Spleen (tissue), 11 donors: ENCODE measurements at regions not wholly inside any gene's neighbourhood (a gene's known extent, or its start where the extent isn't known, plus 50 kb on each side); places are given as distances from the start of the nearest gene placed in this dataset.
"Not testable (repeated sequence)": the region's sequence is repeated elsewhere in the genome, so short reads cannot be mapped to it uniquely, and the experiment has no call there.

Experiments
- DNase-seq: peaks from one replicate; pipeline ENCODE4 v3.0.0-alpha.2; 2020
- H3K27ac ChIP-seq, 8 donors: fragments of 200-600 bp; sonication (generic) in 7 of 8; 1 replicate in 4 of 8; 2 replicates in 4 of 8; pipeline versions ENCODE4 v1.5.0 to v1.8.0; 2016 to 2021; ENCODE audit warnings: inconsistent platforms in 4 of 8, mild to moderate bottlenecking in 4 of 8, moderate library complexity in 1 of 8
- H3K27me3 ChIP-seq, 7 donors: fragments of 200-600 bp; sonication (generic) in 6 of 7; replicated peaks in 1 of 7; 1 replicate in 4 of 7; 2 replicates in 3 of 7; pipeline versions ENCODE4 v1.5.0 to v1.8.0; 2016 to 2021; ENCODE audit warnings: inconsistent platforms in 3 of 7, mild to moderate bottlenecking in 1 of 7
- H3K36me3 ChIP-seq, 6 donors: fragments of 200-600 bp; sonication (generic) in 5 of 6; 1 replicate in 4 of 6; 2 replicates in 2 of 6; pipeline versions ENCODE4 v1.5.0 to v1.8.0; 2016 to 2021; ENCODE audit warnings: inconsistent platforms in 2 of 6
- H3K4me1 ChIP-seq, 6 donors: fragments of 200-600 bp; sonication (generic) in 5 of 6; 1 replicate in 3 of 6; 2 replicates in 3 of 6; pipeline versions ENCODE4 v1.5.0 to v1.8.0; 2016 to 2021; ENCODE audit warnings: inconsistent platforms in 3 of 6
- H3K4me3 ChIP-seq, 8 donors: fragments of 200-600 bp; sonication (generic) in 7 of 8; 1 replicate in 4 of 8; 2 replicates in 4 of 8; pipeline versions ENCODE4 v1.5.0 to v1.8.0; 2016 to 2021; ENCODE audit warnings: inconsistent platforms in 4 of 8, mild to moderate bottlenecking in 4 of 8, moderate library complexity in 2 of 8
- H3K9me3 ChIP-seq, 8 donors: fragments of 200-600 bp; sonication (generic) in 7 of 8; 1 replicate in 4 of 8; 2 replicates in 4 of 8; pipeline versions ENCODE4 v1.5.0 to v1.8.0; 2016 to 2021; ENCODE audit warnings: inconsistent platforms in 4 of 8
- POLR2A ChIP-seq, 3 donors: fragments of 450-650 bp; IDR thresholded peaks; one replicate each; pipeline ENCODE4 v1.5.1; 2017; ENCODE audit warnings: antibody characterized with exemption in 3 of 3, mild to moderate bottlenecking in 1 of 3
- POLR2AphosphoS5 ChIP-seq, 3 donors: sonication (generic); formaldehyde crosslinking; IDR thresholded peaks; one replicate each; pipeline ENCODE4 v1.5.1; 2017; ENCODE audit warnings: antibody characterized with exemption in 3 of 3
- WGBS, 5 donors: extraction: QIAGEN DNeasy Blood & Tissue Kit in 3 of 5; methylation state at CpG; one replicate each; pipeline versions ENCODE4 v1.1.5 to v1.1.7; 2013 to 2018; 5-methylcytosine and 5-hydroxymethylcytosine counted together
- intact Hi-C: fragments of 100-400 bp; cut with DNase I; formaldehyde crosslinking; loops from one replicate; pipeline ENCODE4 v1.15.0; 2023; ENCODE audit warnings: low total_unique reads
- TF ChIP-seq, protein P1 (sequence below), 11 experiments: fragments of 200-600 bp in 7 of 11; fragments of 450-650 bp in 4 of 11; sonication (generic) in 4 of 11; IDR thresholded peaks in 8 of 11; conservative IDR thresholded peaks in 3 of 11; 1 replicate in 7 of 11; 2 replicates in 4 of 11; pipeline versions ENCODE4 v1.4.0 to v1.8.0; 2016 to 2021; ENCODE audit warnings: antibody characterized with exemption in 11 of 11, inconsistent platforms in 4 of 11, mild to moderate bottlenecking in 1 of 11
- donor health status: healthy with polysubstance abuse.
- donor health status: DM: no; HTN: no; CAD: no; lungs with moderate emphysema.
- donor health status: DM: no; HTN: no; CAD: no.
- donor health status: Bipolar disorder and iron deficiency.
- donor health status: healthy.
- donor health status: DM: no; HTN: no; CAD: no.
- donor health status: DM: yes; HTN: yes; CAD: no.

DNA sequence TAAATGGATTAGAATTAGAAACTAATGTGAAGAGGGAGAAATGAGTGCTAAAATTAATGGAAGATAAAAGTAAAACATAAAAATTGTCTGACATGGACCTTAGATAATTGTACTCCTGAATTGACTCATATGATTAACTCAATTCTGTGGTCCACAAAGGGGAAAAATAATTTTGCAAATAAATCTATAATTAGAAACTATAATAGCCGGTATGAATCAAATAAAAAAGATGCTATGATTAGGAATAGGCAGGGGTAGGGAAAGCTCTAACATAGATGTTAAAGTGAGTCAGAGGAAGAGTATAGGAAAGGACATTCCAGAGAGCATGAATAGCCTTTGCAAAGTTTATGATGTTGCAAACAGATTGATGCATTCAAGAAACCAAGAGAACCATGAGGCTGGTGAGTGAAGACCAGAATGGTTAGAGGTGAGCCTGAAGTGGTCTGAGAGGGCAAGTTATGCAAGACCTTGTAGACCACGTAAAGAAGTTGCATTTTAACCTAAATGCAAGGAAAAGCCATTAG, 262.1 kb upstream of the CA10 start:
- Histone ChIP-seq H3K36me3 (no peaks in the 10 kb centered on the region), H3K4me1 (no peaks in the 10 kb centered on the region), H3K27me3 (no peaks in the 10 kb centered on the region), H3K27ac (no peak overlapping the region), H3K4me3 (no peak overlapping the region), H3K9me3 (peaks cover 0 to 24% (median 17%) of the 10 kb centered on the region in 8 donors)
- intact Hi-C loops = no loop called here
- 52 to 75% (median 69%) methylated on average over 2 of the region's 2 CpGs for WGBS, 5 donors
- no peak for TF ChIP-seq POLR2AphosphoS5 (IDR thresholded peaks at IDR 0.05)
- TF ChIP-seq, protein P1, sequence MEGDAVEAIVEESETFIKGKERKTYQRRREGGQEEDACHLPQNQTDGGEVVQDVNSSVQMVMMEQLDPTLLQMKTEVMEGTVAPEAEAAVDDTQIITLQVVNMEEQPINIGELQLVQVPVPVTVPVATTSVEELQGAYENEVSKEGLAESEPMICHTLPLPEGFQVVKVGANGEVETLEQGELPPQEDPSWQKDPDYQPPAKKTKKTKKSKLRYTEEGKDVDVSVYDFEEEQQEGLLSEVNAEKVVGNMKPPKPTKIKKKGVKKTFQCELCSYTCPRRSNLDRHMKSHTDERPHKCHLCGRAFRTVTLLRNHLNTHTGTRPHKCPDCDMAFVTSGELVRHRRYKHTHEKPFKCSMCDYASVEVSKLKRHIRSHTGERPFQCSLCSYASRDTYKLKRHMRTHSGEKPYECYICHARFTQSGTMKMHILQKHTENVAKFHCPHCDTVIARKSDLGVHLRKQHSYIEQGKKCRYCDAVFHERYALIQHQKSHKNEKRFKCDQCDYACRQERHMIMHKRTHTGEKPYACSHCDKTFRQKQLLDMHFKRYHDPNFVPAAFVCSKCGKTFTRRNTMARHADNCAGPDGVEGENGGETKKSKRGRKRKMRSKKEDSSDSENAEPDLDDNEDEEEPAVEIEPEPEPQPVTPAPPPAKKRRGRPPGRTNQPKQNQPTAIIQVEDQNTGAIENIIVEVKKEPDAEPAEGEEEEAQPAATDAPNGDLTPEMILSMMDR (IDR thresholded peaks at IDR 0.05 in 8 of 11, conservative IDR thresholded peaks at IDR 0.05 in 3 of 11) = no peak
- no peak for TF ChIP-seq POLR2A (IDR thresholded peaks at IDR 0.05)
- no peak for DNase-seq

DNA sequence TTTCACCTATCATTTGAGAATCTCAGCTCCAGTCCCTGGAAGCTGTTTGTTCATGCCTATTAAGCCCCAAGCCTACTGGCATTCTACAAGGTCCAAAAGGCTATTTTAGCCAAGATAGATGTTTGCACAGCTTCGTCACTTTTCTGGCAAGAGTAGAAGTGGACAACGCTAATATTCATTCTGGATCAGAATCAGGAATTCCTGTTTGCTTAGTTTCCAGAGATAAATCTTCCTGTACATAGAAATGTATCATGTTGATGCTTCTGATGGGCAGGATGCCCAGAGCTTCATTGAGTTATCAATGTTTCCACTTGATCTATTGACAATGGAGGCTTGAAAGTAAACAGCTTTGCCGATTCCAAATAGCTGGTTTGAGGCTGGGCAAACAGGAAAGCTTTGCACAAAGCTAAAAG, 260.7 kb upstream of the CA10 start:
- TF ChIP-seq, protein P1 (IDR thresholded peaks at IDR 0.05 in 8 of 11, conservative IDR thresholded peaks at IDR 0.05 in 3 of 11) = no peak
- TF ChIP-seq POLR2AphosphoS5 (IDR thresholded peaks at IDR 0.05) (no peak), POLR2A (IDR thresholded peaks at IDR 0.05) (no peak)
- Histone ChIP-seq H3K9me3 (peaks cover 0 to 10% (median 5%) of the 10 kb centered on the region in 8 donors), H3K27ac (no peak overlapping the region), H3K36me3 (no peaks in the 10 kb centered on the region), H3K4me1 (no peaks in the 10 kb centered on the region), H3K4me3 (no peak overlapping the region), H3K27me3 (no peaks in the 10 kb centered on the region)
- intact Hi-C loops = no loop called here
- 56 to 83% (median 68%) methylated on average over 3 of the region's 3 CpGs for WGBS, 5 donors
- DNase-seq = no peak

DNA sequence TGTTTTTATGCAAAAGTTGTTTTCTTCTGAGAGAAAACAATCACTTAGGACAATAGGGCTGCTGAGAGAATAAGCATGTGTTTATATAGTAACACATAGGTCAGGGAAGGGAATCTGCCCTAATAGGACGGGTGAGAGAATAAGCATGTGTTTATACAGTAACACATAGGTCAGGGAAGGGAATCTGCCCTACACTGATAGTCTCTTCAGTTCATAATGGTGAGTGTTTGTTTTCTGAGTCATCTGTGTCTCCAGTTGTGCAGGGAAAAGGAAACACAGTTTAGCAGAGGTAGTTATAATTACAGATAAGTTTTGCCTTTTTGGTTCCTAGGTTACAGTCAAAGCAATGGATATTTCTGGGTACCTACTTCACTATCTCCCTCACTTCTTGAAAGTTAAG, 252.3 kb upstream of the CA10 start:
- H3K9me3 ChIP-seq = peaks cover 0 to 8% (median 0%) of the 10 kb centered on the region in 8 donors
- H3K27me3 ChIP-seq = no peaks in the 10 kb centered on the region
- intact Hi-C loops = no loop called here
- H3K36me3 ChIP-seq = no peaks in the 10 kb centered on the region
- DNase-seq = no peak
- WGBS, 5 donors = 44 to 75% (median 46%) methylated on average over 1 of the region's 1 CpG
- TF ChIP-seq POLR2A (IDR thresholded peaks at IDR 0.05) = no peak
- TF ChIP-seq, protein P1 (IDR thresholded peaks at IDR 0.05 in 8 of 11, conservative IDR thresholded peaks at IDR 0.05 in 3 of 11) = no peak
- no peak for TF ChIP-seq POLR2AphosphoS5 (IDR thresholded peaks at IDR 0.05)
- no peak overlapping the region for H3K4me3 ChIP-seq
- no peaks in the 10 kb centered on the region for H3K4me1 ChIP-seq
- no peak overlapping the region for H3K27ac ChIP-seq

DNA sequence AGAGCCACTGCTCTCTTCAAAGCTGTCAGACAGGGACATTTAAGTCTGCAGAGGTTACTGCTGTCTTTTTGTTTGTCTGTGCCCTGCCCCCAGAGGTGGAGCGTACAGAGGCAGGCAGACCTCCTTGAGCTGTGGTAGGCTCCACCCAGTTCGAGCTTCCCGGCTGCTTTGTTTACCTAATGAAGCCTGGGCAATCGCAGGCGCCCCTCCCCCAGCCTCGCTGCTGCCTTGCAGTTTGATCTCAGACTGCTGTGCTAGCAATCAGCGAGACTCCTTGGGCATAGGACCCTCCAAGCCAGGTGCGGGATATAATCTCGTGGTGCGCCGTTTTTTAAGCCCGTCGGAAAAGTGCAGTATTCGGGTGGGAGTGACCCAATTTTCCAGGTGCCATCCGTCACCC, 250.7 kb upstream of the CA10 start:
- H3K36me3 ChIP-seq, DNase-seq, H3K9me3 ChIP-seq, H3K27me3 ChIP-seq, H3K4me1 ChIP-seq, H3K27ac ChIP-seq, H3K4me3 ChIP-seq, intact Hi-C loops: not testable (repeated sequence)
- 78 to 82% (median 81%) methylated on average over 14 to 15 of the region's 15 CpGs for WGBS, 5 donors

DNA sequence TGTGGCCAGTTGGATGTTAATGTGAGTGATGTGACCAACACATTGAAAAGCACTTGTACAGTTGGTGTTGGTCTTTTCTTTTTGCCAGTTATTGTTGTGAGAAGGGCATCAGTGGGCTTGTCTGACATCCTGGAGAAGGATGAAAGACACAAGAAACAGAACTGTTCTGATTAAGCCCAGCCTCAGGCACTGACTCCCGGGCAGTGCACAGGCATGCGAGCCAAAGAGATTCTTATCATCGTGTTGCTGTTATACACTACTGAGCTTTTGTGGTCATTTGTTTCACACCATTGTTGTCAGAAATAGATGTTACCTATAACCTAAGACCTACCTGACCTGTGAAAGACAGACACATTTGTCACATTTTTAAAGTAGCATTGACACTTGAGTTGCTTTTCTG, 236.8 kb upstream of the CA10 start:
- WGBS, 5 donors = 59 to 72% (median 65%) methylated on average over 3 of the region's 3 CpGs

More for the DNA sequence above, 236.8 kb upstream of the CA10 start:
- Histone ChIP-seq H3K4me1 (no peaks in the 10 kb centered on the region), H3K36me3 (no peaks in the 10 kb centered on the region), H3K9me3 (peaks cover 0 to 8% (median 1%) of the 10 kb centered on the region in 8 donors), H3K27ac (no peak overlapping the region), H3K4me3 (no peak overlapping the region), H3K27me3 (no peaks in the 10 kb centered on the region)
- no peak for DNase-seq
- no peak for TF ChIP-seq POLR2A (IDR thresholded peaks at IDR 0.05)
- TF ChIP-seq, protein P1 (IDR thresholded peaks at IDR 0.05 in 8 of 11, conservative IDR thresholded peaks at IDR 0.05 in 3 of 11) = no peak
- no peak for TF ChIP-seq POLR2AphosphoS5 (IDR thresholded peaks at IDR 0.05)
- intact Hi-C loops = no loop called here
